GM12865 (cell line): ENCODE measurements at regions not wholly inside any gene's neighbourhood (a gene's known extent, or its start where the extent isn't known, plus 50 kb on each side); places are given as distances from the start of the nearest gene placed in this dataset.

Experiments
- DNase-seq: peaks from one replicate; pipeline ENCODE4 v3.0.0; 2010; ENCODE audit warnings: low read depth
- H3K4me3 ChIP-seq: 2 replicates; pipeline ENCODE4 v1.5.1; 2011; ENCODE audit warnings: mild to moderate bottlenecking, low read depth, low read length, control low read depth
- CTCF ChIP-seq: IDR thresholded peaks from 2 replicates; pipeline ENCODE4 v1.5.1; 2011; ENCODE audit warnings: low read length, control low read depth, low read depth, inconsistent platforms; ENCODE audit not compliant: insufficient read depth; ENCODE audit errors: missing control alignments

GRCh38 chr10:107498983-107499382 lies 334.5 kb upstream of the SORCS1 start:
- no peak overlapping the region for H3K4me3 ChIP-seq
- no peak for TF ChIP-seq CTCF
- DNase-seq, result no peak

- H3K4me3 ChIP-seq, result no peak overlapping the region
- TF ChIP-seq CTCF, result no peak
- DNase-seq, result no peak
Measured at GRCh38 chr10:107497024-107497423, 332.5 kb upstream of the SORCS1 start.

GRCh38 chr10:107496594-107496993 lies 332.1 kb upstream of the SORCS1 start:
- TF ChIP-seq CTCF, result no peak
- H3K4me3 ChIP-seq, result no peak overlapping the region
- DNase-seq, result no peak

GRCh38 chr10:107492389-107492788 lies 327.9 kb upstream of the SORCS1 start:
- DNase-seq, result no peak
- no peak overlapping the region for H3K4me3 ChIP-seq
- no peak for TF ChIP-seq CTCF

GRCh38 chr10:107490389-107490788 lies 325.9 kb upstream of the SORCS1 start:
- DNase-seq, result no peak
- no peak overlapping the region for H3K4me3 ChIP-seq
- TF ChIP-seq CTCF, result no peak

GRCh38 chr10:107487284-107487683 lies 322.8 kb upstream of the SORCS1 start:
- no peak for TF ChIP-seq CTCF
- no peak overlapping the region for H3K4me3 ChIP-seq
- DNase-seq, result no peak

GRCh38 chr10:107485019-107485418 lies 320.5 kb upstream of the SORCS1 start:
- TF ChIP-seq CTCF, result no peak
- H3K4me3 ChIP-seq, result no peak overlapping the region
- DNase-seq, result no peak
